SU-DHL-6 (cell line): ENCODE measurements at regions not wholly inside any gene's neighbourhood (a gene's known extent, or its start where the extent isn't known, plus 50 kb on each side); places are given as distances from the start of the nearest gene placed in this dataset.

Experiments
- H2AFZ ChIP-seq: fragments of 200-600 bp; sonication (generic); 2 replicates; pipeline ENCODE4 v1.6.1; 2014; ENCODE audit warnings: low read depth, mild to moderate bottlenecking, moderate library complexity, mixed read lengths, antibody characterized with exemption, low read length; ENCODE audit not compliant: severe bottlenecking
- H3F3A ChIP-seq: fragments of 200-600 bp; shearing (Covaris generic); 2 replicates; pipeline ENCODE4 v1.6.0; 2016; ENCODE audit warnings: antibody characterized with exemption, mild to moderate bottlenecking; ENCODE audit not compliant: insufficient read depth
- H3K27ac ChIP-seq: fragments of 200-600 bp; sonication (generic); 2 replicates; pipeline ENCODE4 v1.5.1; 2016; ENCODE audit warnings: low read depth, mild to moderate bottlenecking, low read length, moderate library complexity, mixed read lengths
- H3K27me3 ChIP-seq: fragments of 200-600 bp; sonication (generic), shearing (Covaris generic); 2 replicates; pipeline ENCODE4 v1.6.0; 2014; ENCODE audit warnings: mild to moderate bottlenecking, low read length
- H3K36me3 ChIP-seq: fragments of 200-600 bp; sonication (generic); 2 replicates; pipeline ENCODE4 v1.6.1; 2014; ENCODE audit warnings: mild to moderate bottlenecking, low read length, mixed read lengths
- H3K4me2 ChIP-seq: fragments of 300-600, 200-600 bp; shearing (Covaris generic), sonication (generic); 2 replicates; pipeline ENCODE4 v1.6.0; 2014; ENCODE audit warnings: low read length, low read depth, mild to moderate bottlenecking; ENCODE audit not compliant: poor library complexity, severe bottlenecking
- H3K4me3 ChIP-seq: fragments of 200-600 bp; sonication (generic); 2 replicates; pipeline ENCODE4 v1.5.1; 2014; ENCODE audit warnings: antibody characterized with exemption, low read length, mild to moderate bottlenecking, mixed read lengths; ENCODE audit not compliant: insufficient read depth, poor library complexity, severe bottlenecking
- H3K79me2 ChIP-seq: fragments of 200-600 bp; sonication (generic); 2 replicates; pipeline ENCODE4 v1.6.1; 2014; ENCODE audit warnings: mild to moderate bottlenecking, low read length, moderate library complexity; ENCODE audit not compliant: insufficient read depth
- H3K9ac ChIP-seq: fragments of 200-600 bp; sonication (generic); 2 replicates; pipeline ENCODE4 v1.7.0; 2014; ENCODE audit warnings: mild to moderate bottlenecking, low read length
- H3K9me2 ChIP-seq: fragments of 200-600 bp; sonication (generic); replicated peaks from 2 replicates; pipeline ENCODE4 v1.6.1; 2014; ENCODE audit warnings: low read length; ENCODE audit not compliant: insufficient read depth
- H3K9me3 ChIP-seq: fragments of 200-600 bp; sonication (generic); 2 replicates; pipeline ENCODE4 v1.6.1; 2014; ENCODE audit warnings: low read length, mixed read lengths; ENCODE audit not compliant: insufficient read depth
- H4K20me1 ChIP-seq: fragments of 200-600 bp; sonication (generic); 2 replicates; pipeline ENCODE4 v1.6.1; 2014; ENCODE audit warnings: low read depth, mild to moderate bottlenecking, antibody characterized with exemption, low read length, moderate library complexity, mixed read lengths
- CTCF ChIP-seq: fragments of 200-600 bp; sonication (generic); IDR thresholded peaks from one replicate; pipeline ENCODE4 v1.5.1; 2017; ENCODE audit warnings: antibody characterized with exemption, mild to moderate bottlenecking, low read length, moderate library complexity; ENCODE audit not compliant: insufficient read depth, poor library complexity, severe bottlenecking
- EZH2phosphoT487 ChIP-seq: fragments of 200-600 bp; sonication (generic), shearing (Covaris generic); conservative IDR thresholded peaks from 2 replicates; pipeline ENCODE4 v1.6.1; 2018; ENCODE audit warnings: mild to moderate bottlenecking, antibody characterized with exemption, low read length, moderate library complexity, mixed read lengths

GRCh38 chr18:34280000-34280399 lies 55.3 kb upstream of the NOL4 start:
- Histone ChIP-seq H3K27ac (no peak overlapping the region), H3K9me3 (no peaks in the 10 kb centered on the region), H3K9me2 (no peaks in the 10 kb centered on the region), H3K4me3 (no peak overlapping the region), H3F3A (no peaks in the 10 kb centered on the region), H3K9ac (no peak overlapping the region), H3K27me3 (no peaks in the 10 kb centered on the region), H3K79me2 (no peaks in the 10 kb centered on the region), H3K36me3 (no peaks in the 10 kb centered on the region), H3K4me2 (no peak overlapping the region), H4K20me1 (no peaks in the 10 kb centered on the region), H2AFZ (no peak overlapping the region)
- TF ChIP-seq EZH2phosphoT487 (no peak), CTCF (no peak)

GRCh38 chr18:34280653-34281052 lies 55.9 kb upstream of the NOL4 start:
- Histone ChIP-seq H3K9me2 (no peaks in the 10 kb centered on the region), H3K79me2 (no peaks in the 10 kb centered on the region), H3F3A (no peaks in the 10 kb centered on the region), H3K9me3 (no peaks in the 10 kb centered on the region), H3K27ac (no peak overlapping the region), H3K4me2 (no peak overlapping the region), H3K36me3 (no peaks in the 10 kb centered on the region), H3K27me3 (no peaks in the 10 kb centered on the region), H2AFZ (no peak overlapping the region), H3K4me3 (no peak overlapping the region), H3K9ac (no peak overlapping the region), H4K20me1 (no peaks in the 10 kb centered on the region)
- no peak for TF ChIP-seq EZH2phosphoT487
- TF ChIP-seq CTCF = no peak

GRCh38 chr18:34281290-34281689 lies 56.6 kb upstream of the NOL4 start:
- H3K79me2 ChIP-seq = no peaks in the 10 kb centered on the region
- H3K9me2 ChIP-seq = no peaks in the 10 kb centered on the region
- no peaks in the 10 kb centered on the region for H3K36me3 ChIP-seq
- H3F3A ChIP-seq = no peaks in the 10 kb centered on the region
- no peak overlapping the region for H2AFZ ChIP-seq
- no peak overlapping the region for H3K4me2 ChIP-seq
- H3K9ac ChIP-seq = no peak overlapping the region
- no peaks in the 10 kb centered on the region for H3K27me3 ChIP-seq
- H3K4me3 ChIP-seq = no peak overlapping the region
- TF ChIP-seq CTCF = no peak
- TF ChIP-seq EZH2phosphoT487 = no peak
- H4K20me1 ChIP-seq = no peaks in the 10 kb centered on the region
- H3K9me3 ChIP-seq = no peaks in the 10 kb centered on the region
- no peak overlapping the region for H3K27ac ChIP-seq

GRCh38 chr18:34281722-34282121 lies 57.0 kb upstream of the NOL4 start:
- Histone ChIP-seq H3K9me2 (no peaks in the 10 kb centered on the region), H3K9me3 (no peaks in the 10 kb centered on the region), H3K4me3 (no peak overlapping the region), H4K20me1 (no peaks in the 10 kb centered on the region), H3K79me2 (no peaks in the 10 kb centered on the region), H3K36me3 (no peaks in the 10 kb centered on the region), H2AFZ (no peak overlapping the region), H3K9ac (no peak overlapping the region), H3K27me3 (no peaks in the 10 kb centered on the region), H3K4me2 (no peak overlapping the region), H3K27ac (no peak overlapping the region), H3F3A (no peaks in the 10 kb centered on the region)
- TF ChIP-seq EZH2phosphoT487 = no peak
- no peak for TF ChIP-seq CTCF
